ENCODE measurements at regions not wholly inside any gene's neighbourhood (a gene's known extent, or its start where the extent isn't known, plus 50 kb on each side); places are given as distances from the start of the nearest gene placed in this dataset.

GRCh38 chr16:73636196-73636595 lies 588.3 kb upstream of the ZFHX3 start:
- no peak for TF ChIP-seq ESRRG (CRISPR knock-in tag; IDR thresholded peaks at IDR 0.05)
- no peak for TF ChIP-seq GLIS3 (CRISPR knock-in tag; IDR thresholded peaks at IDR 0.05)
- TF ChIP-seq RARB (CRISPR knock-in tag; IDR thresholded peaks at IDR 0.05), result no peak
- no peak for TF ChIP-seq PPARA (CRISPR knock-in tag; IDR thresholded peaks at IDR 0.05; ENCODE audit: borderline replicate concordance)
- no peak for TF ChIP-seq ZC3H10 (CRISPR knock-in tag; IDR thresholded peaks at IDR 0.05)
- no peak for TF ChIP-seq ZFP30 (CRISPR knock-in tag; IDR thresholded peaks at IDR 0.05)

Data from SK-N-SH treated with all-trans-retinoic acid at 6 μM for 48 hours (cell line).